OCI-LY7 (cell line): ENCODE measurements at regions not wholly inside any gene's neighbourhood (a gene's known extent, or its start where the extent isn't known, plus 50 kb on each side); places are given as distances from the start of the nearest gene placed in this dataset.

ENCODE experiments used
- BruUV-seq: library from RNA; stranded (reverse); fragments of 400-500 nt; replicated peaks from 2 replicates; lab custom pipeline; 2021; lab: Mats Ljungman, UMichigan
- CTCF ChIA-PET: fragments of 300-600 bp; sonication (Branson Sonifier 250); formaldehyde crosslinking; loops from one replicate; lab custom pipeline; 2022; ENCODE audit warnings: antibody characterized with exemption; ENCODE audit not compliant: unreplicated experiment; lab: Charles Lee
- POLR2A ChIA-PET: fragments of 300-600 bp; sonication (Branson Sonifier 250); formaldehyde crosslinking; loops from one replicate; lab custom pipeline; 2022; ENCODE audit warnings: antibody characterized with exemption; lab: Charles Lee
- DNase-seq: peaks from one replicate; pipeline ENCODE4 v3.0.0-alpha.2; 2015; ENCODE audit warnings: low spot score
- H2AFZ ChIP-seq: fragments of 200-600 bp; sonication (generic), shearing (Covaris generic); 2 replicates; pipeline ENCODE4 v1.6.1; 2014; ENCODE audit warnings: mild to moderate bottlenecking, antibody characterized with exemption, low read length, moderate library complexity
- H3K27ac ChIP-seq: fragments of 200-600 bp; sonication (generic); 2 replicates; pipeline ENCODE4 v1.5.1; 2014; ENCODE audit warnings: mixed run types, low read depth, mild to moderate bottlenecking, moderate library complexity, low read length, inconsistent platforms; ENCODE audit not compliant: poor library complexity, severe bottlenecking
- H3K36me3 ChIP-seq: fragments of 200-600 bp; sonication (generic); 2 replicates; pipeline ENCODE4 v1.6.1; 2014; ENCODE audit warnings: mild to moderate bottlenecking, antibody characterized with exemption, low read length, moderate library complexity, mixed read lengths; ENCODE audit not compliant: insufficient read depth
- H3K4me1 ChIP-seq: fragments of 200-600 bp; sonication (generic); 2 replicates; pipeline ENCODE4 v1.5.1; 2014; ENCODE audit warnings: mild to moderate bottlenecking, low read length; ENCODE audit not compliant: insufficient read depth, poor library complexity, severe bottlenecking
- H3K4me2 ChIP-seq: fragments of 200-600 bp; sonication (generic); 2 replicates; pipeline ENCODE4 v1.6.1; 2014; ENCODE audit warnings: mild to moderate bottlenecking, low read length
- H3K4me3 ChIP-seq: fragments of 200-600 bp; sonication (generic); 2 replicates; pipeline ENCODE4 v1.5.1; 2014; ENCODE audit warnings: mild to moderate bottlenecking, low read depth, low read length; ENCODE audit not compliant: poor library complexity, severe bottlenecking
- H3K79me2 ChIP-seq: fragments of 200-600 bp; sonication (generic); 2 replicates; pipeline ENCODE4 v1.6.1; 2016; ENCODE audit warnings: low read depth, mild to moderate bottlenecking, low read length, moderate library complexity, mixed read lengths; ENCODE audit not compliant: insufficient read depth
- H3K9me2 ChIP-seq: fragments of 200-600 bp; sonication (generic); 2 replicates; pipeline ENCODE4 v1.6.1; 2016; ENCODE audit warnings: mild to moderate bottlenecking, low read length, mixed read lengths; ENCODE audit not compliant: insufficient read depth
- H3K9me3 ChIP-seq: fragments of 200-600 bp; sonication (generic); 2 replicates; pipeline ENCODE4 v1.6.1; 2014; ENCODE audit warnings: mild to moderate bottlenecking, mixed run types, low read length, mixed read lengths
- H4K20me1 ChIP-seq: fragments of 200-600 bp; sonication (generic); 2 replicates; pipeline ENCODE4 v1.6.1; 2014; ENCODE audit warnings: mild to moderate bottlenecking, antibody characterized with exemption, low read length, moderate library complexity, mixed read lengths; ENCODE audit not compliant: insufficient read depth
- EZH2phosphoT487 ChIP-seq: fragments of 200-600 bp; sonication (generic); IDR thresholded peaks from 2 replicates; pipeline ENCODE4 v1.6.1; 2018; ENCODE audit warnings: low read depth, borderline replicate concordance, mild to moderate bottlenecking, mixed run types, antibody characterized with exemption, low read length, moderate library complexity, mixed read lengths
- intact Hi-C: fragments of 100-400 bp; cut with micrococcal nuclease; formaldehyde crosslinking; loops from one replicate; pipeline ENCODE4 v1.10.0; 2022; ENCODE audit not compliant: unreplicated experiment
- TF ChIP-seq, protein P1 (sequence below): fragments of 200-600 bp; sonication (generic); conservative IDR thresholded peaks from 2 replicates; pipeline ENCODE4 v1.5.1; 2014; ENCODE audit warnings: mild to moderate bottlenecking, antibody characterized with exemption, low read length, moderate library complexity, mixed read lengths

DNA sequence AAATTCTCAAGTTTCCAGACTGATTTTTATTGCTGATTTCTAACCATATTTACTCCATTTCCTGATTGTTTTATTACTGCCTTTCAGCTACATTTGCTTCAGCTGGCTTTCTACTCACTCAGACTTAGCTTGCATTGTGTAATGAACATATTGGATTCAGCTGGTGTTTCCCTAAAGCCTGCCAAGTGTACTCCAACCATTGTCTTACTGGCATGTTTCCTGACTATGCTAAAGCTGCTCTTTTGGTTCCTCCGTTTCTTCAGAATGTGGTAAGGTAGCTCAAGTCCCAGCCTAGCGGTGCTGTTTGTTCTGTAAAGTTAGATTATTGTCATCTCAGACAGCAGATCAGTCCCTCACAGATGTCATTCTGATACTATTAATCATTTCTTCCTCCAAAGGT lies 53.1 kb upstream of the GLRA2 start:
- no peak overlapping the region for H3K27ac ChIP-seq
- intact Hi-C loops, result no loop called here
- DNase-seq, result no peak
- H3K4me3 ChIP-seq, result no peak overlapping the region
- BruUV-seq, result no TSS peak
- no peaks in the 10 kb centered on the region for H3K9me2 ChIP-seq
- no peaks in the 10 kb centered on the region for H4K20me1 ChIP-seq
- POLR2A ChIA-PET, result no interaction called here
- H3K9me3 ChIP-seq, result no peaks in the 10 kb centered on the region
- no peaks in the 10 kb centered on the region for H3K36me3 ChIP-seq
- no peaks in the 10 kb centered on the region for H3K4me1 ChIP-seq
- no peak overlapping the region for H2AFZ ChIP-seq
- no peaks in the 10 kb centered on the region for H3K79me2 ChIP-seq
- H3K4me2 ChIP-seq, result no peak overlapping the region
- CTCF ChIA-PET, result no interaction called here
- TF ChIP-seq EZH2phosphoT487, result no peak
- TF ChIP-seq, protein P1, sequence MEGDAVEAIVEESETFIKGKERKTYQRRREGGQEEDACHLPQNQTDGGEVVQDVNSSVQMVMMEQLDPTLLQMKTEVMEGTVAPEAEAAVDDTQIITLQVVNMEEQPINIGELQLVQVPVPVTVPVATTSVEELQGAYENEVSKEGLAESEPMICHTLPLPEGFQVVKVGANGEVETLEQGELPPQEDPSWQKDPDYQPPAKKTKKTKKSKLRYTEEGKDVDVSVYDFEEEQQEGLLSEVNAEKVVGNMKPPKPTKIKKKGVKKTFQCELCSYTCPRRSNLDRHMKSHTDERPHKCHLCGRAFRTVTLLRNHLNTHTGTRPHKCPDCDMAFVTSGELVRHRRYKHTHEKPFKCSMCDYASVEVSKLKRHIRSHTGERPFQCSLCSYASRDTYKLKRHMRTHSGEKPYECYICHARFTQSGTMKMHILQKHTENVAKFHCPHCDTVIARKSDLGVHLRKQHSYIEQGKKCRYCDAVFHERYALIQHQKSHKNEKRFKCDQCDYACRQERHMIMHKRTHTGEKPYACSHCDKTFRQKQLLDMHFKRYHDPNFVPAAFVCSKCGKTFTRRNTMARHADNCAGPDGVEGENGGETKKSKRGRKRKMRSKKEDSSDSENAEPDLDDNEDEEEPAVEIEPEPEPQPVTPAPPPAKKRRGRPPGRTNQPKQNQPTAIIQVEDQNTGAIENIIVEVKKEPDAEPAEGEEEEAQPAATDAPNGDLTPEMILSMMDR, result no peak

DNA sequence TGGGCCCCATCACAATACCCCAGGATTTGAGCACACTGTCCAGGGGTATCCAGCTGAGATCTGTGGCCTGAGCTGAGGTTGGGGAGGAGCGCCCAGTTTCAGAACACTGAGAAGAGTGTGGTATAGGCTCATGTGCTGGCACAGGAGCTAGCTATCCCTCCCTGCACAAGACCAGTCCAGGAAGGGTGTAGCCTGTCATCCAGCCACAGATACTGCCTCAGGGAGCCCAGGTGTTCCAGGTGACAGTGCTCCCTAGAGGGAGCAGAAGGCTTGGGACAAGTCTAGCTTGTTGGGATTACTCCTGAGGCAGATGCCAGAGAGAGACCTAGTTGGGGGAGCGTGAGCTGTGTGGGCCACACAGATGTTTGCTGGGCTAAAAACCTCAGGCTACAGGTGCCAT lies 79.6 kb upstream of the GLRA2 start:
- ChIA-PET POLR2A (no interaction called here), CTCF (no interaction called here)
- no peak for TF ChIP-seq EZH2phosphoT487
- TF ChIP-seq, protein P1, result no peak
- no peak for DNase-seq
- H3K9me2 ChIP-seq, result no peaks in the 10 kb centered on the region
- H3K4me2 ChIP-seq, result no peak overlapping the region
- no peak overlapping the region for H2AFZ ChIP-seq
- no peak overlapping the region for H3K27ac ChIP-seq
- BruUV-seq, result no TSS peak
- no peaks in the 10 kb centered on the region for H3K9me3 ChIP-seq
- no peaks in the 10 kb centered on the region for H3K36me3 ChIP-seq
- H3K4me1 ChIP-seq, result no peaks in the 10 kb centered on the region
- H3K79me2 ChIP-seq, result no peaks in the 10 kb centered on the region
- H3K4me3 ChIP-seq, result no peak overlapping the region
- no peaks in the 10 kb centered on the region for H4K20me1 ChIP-seq
- intact Hi-C loops, result no loop called here

DNA sequence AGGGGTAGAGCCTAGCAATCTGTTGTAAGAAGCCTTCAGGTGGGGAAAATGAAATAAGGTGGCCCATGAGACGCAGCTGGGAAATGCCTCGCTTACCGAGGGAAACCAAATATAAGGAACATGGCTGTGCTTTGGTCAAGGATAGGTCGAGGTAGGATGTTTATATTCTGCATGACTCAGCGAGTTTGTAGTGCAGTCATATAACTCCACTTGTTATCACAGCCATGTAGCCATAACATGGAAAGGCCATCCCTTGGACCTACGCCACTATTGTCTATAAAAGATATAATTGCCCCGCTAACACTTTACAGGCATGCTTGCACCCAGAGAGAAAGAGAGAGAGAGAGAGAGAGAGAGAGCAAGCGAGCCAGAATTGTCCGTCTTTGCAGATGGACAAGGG lies 80.9 kb upstream of the GLRA2 start:
- no peak overlapping the region for H3K4me2 ChIP-seq
- H2AFZ ChIP-seq, result no peak overlapping the region
- intact Hi-C loops, result no loop called here
- ChIA-PET POLR2A (no interaction called here), CTCF (no interaction called here)
- no TSS peak for BruUV-seq
- no peaks in the 10 kb centered on the region for H3K4me1 ChIP-seq
- no peaks in the 10 kb centered on the region for H3K9me3 ChIP-seq
- DNase-seq, result no peak
- no peaks in the 10 kb centered on the region for H3K36me3 ChIP-seq
- no peaks in the 10 kb centered on the region for H4K20me1 ChIP-seq
- TF ChIP-seq, protein P1, result no peak
- no peak for TF ChIP-seq EZH2phosphoT487
- H3K9me2 ChIP-seq, result no peaks in the 10 kb centered on the region
- H3K4me3 ChIP-seq, result no peak overlapping the region
- H3K79me2 ChIP-seq, result no peaks in the 10 kb centered on the region
- H3K27ac ChIP-seq, result no peak overlapping the region
